ENCODE measurements at regions not wholly inside any gene's neighbourhood (a gene's known extent, or its start where the extent isn't known, plus 50 kb on each side); places are given as distances from the start of the nearest gene placed in this dataset.
"Not testable (repeated sequence)": the region's sequence is repeated elsewhere in the genome, so short reads cannot be mapped to it uniquely, and the experiment has no call there.

DNA sequence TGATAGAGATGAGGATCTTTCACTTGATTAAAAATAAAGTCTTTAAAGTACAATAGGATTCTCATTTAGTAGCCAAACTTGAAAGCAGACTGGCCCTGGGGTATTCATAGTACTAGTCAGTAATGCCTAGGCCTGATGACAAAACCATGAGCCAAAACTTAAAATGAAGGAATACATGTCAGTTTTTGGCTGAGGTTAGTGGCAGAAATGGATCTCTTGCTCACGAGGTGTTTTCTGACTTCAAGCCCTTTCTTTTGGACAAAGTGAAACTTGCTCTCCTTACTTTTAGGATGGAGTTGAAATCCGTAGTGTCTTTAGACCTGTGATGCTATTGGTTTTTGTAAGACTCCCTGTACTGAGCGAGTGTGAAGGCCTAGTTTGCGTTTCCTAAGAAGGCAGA is 157.7 kb downstream of the CCNG2 start:
- TF ChIP-seq JUND (IDR thresholded peaks at IDR 0.05; ENCODE audit: low read depth): no peak
- in situ Hi-C loops (cut with HindIII; ENCODE audit: low pct_unique_long_range_greater_than_20kb, low sequenced_read_pairs): no loop called here
- DNase-seq (ENCODE audit: low read depth in 1 of 2, low spot score in 1 of 2): no peak

DNA sequence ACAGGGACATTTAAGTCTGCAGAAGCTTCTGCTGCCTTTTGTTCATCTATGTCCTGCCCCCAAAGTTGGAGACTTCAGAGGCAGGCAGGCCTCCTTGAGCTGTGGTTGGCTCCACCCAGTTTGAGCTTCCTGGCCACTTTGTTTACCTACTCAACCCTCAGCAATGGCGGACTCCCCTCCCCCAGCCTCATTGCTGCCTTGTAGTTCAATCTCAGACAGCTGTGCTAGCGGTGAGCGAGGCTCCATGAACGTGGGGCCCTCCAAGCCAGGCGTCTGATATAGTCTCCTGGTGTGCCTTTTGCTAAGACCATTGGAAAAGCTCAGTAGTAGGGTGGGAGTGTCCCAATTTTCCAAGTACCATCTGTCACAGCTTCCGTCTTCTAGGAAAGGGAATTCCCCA is 170.1 kb downstream of the CCNG2 start:
- DNase-seq (ENCODE audit: low read depth in 1 of 2, low spot score in 1 of 2): no peak
- TF ChIP-seq JUND (IDR thresholded peaks at IDR 0.05; ENCODE audit: low read depth): no peak
- in situ Hi-C loops (cut with HindIII; ENCODE audit: low pct_unique_long_range_greater_than_20kb, low sequenced_read_pairs): no loop called here

DNA sequence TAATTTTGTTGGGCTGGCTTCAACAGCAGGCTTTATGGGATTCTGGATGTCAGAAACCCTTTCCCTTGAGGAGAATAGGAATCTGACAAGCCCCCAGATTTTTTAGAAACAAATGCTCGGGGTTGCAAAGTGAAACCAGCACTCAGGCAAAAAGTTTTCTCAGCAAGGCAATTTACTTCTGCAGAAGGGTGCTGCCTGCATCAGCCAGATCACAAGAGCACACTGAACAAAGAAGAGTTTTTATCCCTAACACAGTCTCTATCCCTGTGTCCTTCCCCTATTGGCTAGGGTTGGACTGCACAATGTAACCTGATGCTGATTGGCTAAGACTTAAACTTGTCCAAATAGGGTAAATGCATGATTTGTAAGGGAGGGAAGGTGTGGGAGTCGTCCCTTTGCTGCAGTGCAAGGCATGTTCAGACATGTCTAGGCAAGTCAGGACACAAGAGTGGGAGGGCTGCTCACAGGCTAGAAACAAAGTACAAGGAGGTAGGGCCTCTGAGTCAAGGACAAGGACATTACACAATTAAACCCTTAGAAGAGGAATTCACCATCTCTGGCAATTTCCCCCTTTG is 175.8 kb downstream of the CCNG2 start:
- no peak for DNase-seq (ENCODE audit: low read depth in 1 of 2, low spot score in 1 of 2)
- TF ChIP-seq JUND (IDR thresholded peaks at IDR 0.05; ENCODE audit: low read depth): no peak
- in situ Hi-C loops (cut with HindIII; ENCODE audit: low pct_unique_long_range_greater_than_20kb, low sequenced_read_pairs): no loop called here

DNA sequence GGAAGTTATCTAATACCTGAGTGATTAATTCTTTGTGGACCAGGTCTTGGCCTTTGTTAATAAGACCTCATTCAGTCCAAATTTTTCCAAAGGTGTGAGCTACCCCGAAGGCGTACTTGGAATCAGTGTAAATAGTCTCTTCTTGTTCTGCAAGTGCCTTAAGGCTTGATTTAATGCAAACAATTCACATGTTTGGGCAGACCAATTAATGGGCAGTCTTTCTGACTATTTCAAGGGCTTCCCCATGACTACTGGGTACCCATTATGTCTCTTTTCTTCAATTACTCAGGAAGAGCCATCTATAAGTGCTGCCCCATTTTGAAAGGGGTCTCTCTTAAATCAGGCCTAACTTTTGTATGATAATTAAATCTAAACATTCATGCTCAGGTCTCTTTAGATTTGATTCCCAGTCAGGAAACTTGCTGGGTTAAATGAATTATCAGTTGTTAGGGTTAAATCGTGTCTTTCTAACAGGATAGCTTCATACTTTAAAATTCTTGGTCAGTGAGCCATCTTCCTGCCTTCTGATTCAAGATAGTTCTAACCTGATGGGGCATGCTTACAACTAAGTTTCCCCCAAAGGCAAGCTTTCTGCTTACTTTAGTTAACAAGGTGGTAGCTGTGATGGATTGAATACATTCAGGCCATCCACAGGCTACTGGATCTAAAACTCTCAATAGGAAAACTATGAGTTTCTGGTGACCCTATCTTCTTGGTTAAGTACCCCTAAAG is 179.6 kb downstream of the CCNG2 start:
- in situ Hi-C loops (cut with HindIII; ENCODE audit: low pct_unique_long_range_greater_than_20kb, low sequenced_read_pairs): no loop called here
- no peak for DNase-seq (ENCODE audit: low read depth in 1 of 2, low spot score in 1 of 2)
- no peak for TF ChIP-seq JUND (IDR thresholded peaks at IDR 0.05; ENCODE audit: low read depth)

DNA sequence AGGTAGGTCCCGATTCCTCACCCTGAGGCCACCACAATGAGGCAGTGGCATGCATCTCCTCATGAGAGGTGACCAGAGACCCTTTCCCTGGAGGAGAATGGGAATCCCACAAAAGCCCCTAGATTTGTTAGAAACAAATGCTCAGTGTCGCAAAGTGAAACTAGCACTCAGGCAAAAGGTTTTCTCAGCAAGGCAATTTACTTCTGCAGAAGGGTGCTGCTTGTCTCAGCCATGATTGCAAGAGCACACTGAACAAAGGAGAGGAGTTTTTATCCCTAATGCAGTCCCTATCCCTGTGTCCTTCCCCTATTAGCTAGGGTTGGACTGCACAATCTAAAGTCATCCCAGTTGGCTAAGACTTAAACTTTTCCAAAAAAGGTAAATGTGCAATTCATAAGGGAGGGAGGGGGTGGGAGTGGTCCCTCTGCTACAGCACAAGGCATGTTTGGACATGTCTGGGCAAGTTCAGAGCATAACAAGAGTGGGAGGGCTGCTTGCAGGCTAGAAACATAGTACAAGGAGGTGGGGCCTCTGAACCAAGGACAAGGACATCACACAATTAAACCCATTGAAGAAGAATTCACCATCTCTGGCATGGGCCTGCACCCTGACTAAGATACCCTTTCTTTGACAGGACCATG is 185.3 kb downstream of the CCNG2 start:
- TF ChIP-seq JUND (IDR thresholded peaks at IDR 0.05; ENCODE audit: low read depth): no peak
- in situ Hi-C loops (cut with HindIII; ENCODE audit: low pct_unique_long_range_greater_than_20kb, low sequenced_read_pairs): no loop called here
- no peak for DNase-seq (ENCODE audit: low read depth in 1 of 2, low spot score in 1 of 2)

DNA sequence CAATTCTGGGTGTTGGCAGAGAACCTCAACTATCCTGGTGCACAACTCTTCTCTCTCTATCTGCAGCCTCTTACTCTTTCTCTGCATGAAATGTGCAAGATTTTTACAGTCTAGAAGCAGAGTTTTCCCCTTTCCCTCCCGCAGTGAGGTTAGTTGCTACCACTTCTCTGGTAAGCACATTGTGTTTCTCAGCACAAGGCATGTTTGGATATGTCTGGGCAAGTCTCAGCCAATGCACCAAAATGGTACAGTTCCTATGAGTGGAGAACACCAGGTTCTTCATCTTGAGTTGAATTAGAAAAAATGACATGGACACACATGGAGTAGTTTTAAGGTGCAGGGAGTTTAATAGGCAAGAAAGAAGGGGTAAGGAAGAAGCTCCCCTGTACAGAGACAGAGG is 187.0 kb downstream of the CCNG2 start:
- no peak for TF ChIP-seq JUND (IDR thresholded peaks at IDR 0.05; ENCODE audit: low read depth)
- no peak for DNase-seq (ENCODE audit: low read depth in 1 of 2, low spot score in 1 of 2)
- in situ Hi-C loops (cut with HindIII; ENCODE audit: low pct_unique_long_range_greater_than_20kb, low sequenced_read_pairs): no loop called here

DNA sequence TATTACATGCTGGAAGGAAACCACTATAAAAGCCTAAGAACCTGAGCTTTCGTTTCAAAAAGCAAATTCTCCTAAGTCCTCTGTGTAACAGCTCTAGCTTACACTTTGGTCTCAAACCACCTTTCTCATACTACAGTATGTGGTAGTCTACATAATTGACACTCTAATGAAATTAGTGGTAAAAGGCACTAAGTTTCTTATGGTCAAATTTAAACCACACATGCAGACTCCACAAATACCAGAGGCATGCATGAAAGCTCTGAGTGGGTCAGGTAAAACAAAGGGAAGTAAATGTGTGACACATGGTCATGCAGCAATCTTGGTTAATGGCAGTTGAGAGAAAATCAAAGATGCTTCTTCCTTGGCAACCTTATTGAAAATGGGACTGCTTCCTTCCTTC is 187.8 kb downstream of the CCNG2 start:
- in situ Hi-C loops (cut with HindIII; ENCODE audit: low pct_unique_long_range_greater_than_20kb, low sequenced_read_pairs): no loop called here
- no peak for TF ChIP-seq JUND (IDR thresholded peaks at IDR 0.05; ENCODE audit: low read depth)
- DNase-seq (ENCODE audit: low read depth in 1 of 2, low spot score in 1 of 2): no peak

DNA sequence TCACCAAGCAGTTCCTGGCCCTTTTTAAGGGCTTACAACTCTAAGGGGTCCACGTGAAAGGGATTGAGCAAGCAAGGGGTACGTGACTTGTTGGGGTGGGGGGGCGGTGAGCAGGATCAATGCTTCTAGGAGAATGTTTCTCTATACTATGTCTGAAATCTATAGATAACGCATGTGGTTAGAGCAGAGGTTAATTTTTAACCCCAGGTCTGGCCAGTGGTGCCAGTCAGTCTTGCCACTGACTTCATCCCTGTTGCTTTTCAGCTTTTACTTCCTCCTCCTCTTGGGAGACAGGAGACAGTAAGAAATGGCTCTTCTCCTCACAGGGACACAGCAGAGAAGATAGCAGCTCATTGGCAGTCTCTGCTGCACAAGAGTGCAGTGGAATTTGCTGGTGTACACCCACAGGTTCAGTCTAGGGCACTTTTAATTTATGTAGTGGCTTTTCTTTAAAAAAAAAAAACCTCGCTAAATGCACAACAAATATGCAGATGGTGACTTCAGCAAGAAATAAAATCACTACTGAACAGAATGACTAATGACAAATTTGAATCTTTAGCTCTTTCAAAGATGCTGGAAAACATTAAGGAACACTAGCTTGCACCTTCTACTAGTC is 190.5 kb downstream of the CCNG2 start:
- in situ Hi-C loops (cut with HindIII; ENCODE audit: low pct_unique_long_range_greater_than_20kb, low sequenced_read_pairs): no loop called here
- no peak for TF ChIP-seq JUND (IDR thresholded peaks at IDR 0.05; ENCODE audit: low read depth)
- no peak for DNase-seq (ENCODE audit: low read depth in 1 of 2, low spot score in 1 of 2)

DNA sequence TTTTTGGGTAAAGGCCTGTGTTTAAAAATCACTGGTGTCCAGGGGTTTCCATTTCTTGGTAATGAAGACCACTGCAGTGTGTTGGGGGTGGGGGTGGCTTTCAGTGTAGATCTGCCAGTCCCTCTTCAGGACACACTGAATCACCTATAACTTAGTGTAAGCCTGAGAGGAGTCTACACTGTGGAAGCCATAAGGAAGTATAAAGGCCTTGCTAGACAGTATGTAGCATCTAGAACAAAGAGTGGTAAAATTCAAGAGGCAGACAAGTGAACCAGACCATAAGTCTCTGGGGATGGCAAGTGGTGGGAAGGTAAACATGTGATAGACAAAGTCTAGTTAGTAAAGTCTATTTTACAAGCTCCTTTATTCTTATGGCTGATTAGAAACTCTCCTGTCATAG is 191.8 kb downstream of the CCNG2 start:
- no peak for DNase-seq (ENCODE audit: low read depth in 1 of 2, low spot score in 1 of 2)
- in situ Hi-C loops (cut with HindIII; ENCODE audit: low pct_unique_long_range_greater_than_20kb, low sequenced_read_pairs): no loop called here
- TF ChIP-seq JUND (IDR thresholded peaks at IDR 0.05; ENCODE audit: low read depth): no peak

DNA sequence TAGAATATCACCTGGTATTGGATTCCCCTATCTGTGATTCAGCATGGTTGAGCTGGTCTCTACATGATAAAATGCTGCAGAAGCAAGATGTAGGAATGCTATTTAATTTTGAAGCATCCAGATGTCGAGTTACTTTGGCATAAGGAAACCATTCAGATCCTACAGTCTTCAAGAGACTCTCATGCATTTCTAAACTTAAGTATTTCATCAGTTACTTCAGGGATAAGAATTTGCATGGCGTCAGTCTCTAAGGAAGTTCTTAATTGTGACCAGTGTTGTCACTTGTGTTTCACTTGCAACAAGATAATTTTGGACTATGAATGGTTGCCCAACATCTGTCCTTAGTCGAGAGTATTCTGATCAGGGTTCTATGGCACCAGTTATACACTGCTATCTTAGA is 192.4 kb downstream of the CCNG2 start:
- TF ChIP-seq JUND (IDR thresholded peaks at IDR 0.05; ENCODE audit: low read depth): no peak
- no peak for DNase-seq (ENCODE audit: low read depth in 1 of 2, low spot score in 1 of 2)
- in situ Hi-C loops (cut with HindIII; ENCODE audit: low pct_unique_long_range_greater_than_20kb, low sequenced_read_pairs): no loop called here

DNA sequence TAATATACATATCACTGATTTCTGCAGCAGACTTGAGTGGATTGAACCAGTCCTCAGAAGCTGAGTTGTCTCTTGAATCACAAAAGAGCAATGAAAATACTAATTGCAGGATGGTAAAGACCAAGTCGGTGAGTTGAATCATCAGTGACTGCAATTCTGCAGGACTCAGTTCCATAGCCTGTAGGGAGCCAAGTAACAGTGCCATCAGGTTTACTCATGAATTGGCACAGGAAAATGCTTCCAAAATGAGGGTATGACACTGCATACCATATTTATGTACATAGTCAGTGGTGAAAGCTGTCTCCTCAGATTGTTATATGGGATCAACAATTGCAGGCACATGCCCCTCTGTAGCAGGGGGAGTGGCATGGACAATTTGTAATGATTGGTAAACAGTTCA is 192.8 kb downstream of the CCNG2 start:
- in situ Hi-C loops (cut with HindIII; ENCODE audit: low pct_unique_long_range_greater_than_20kb, low sequenced_read_pairs): no loop called here
- no peak for DNase-seq (ENCODE audit: low read depth in 1 of 2, low spot score in 1 of 2)
- no peak for TF ChIP-seq JUND (IDR thresholded peaks at IDR 0.05; ENCODE audit: low read depth)

DNA sequence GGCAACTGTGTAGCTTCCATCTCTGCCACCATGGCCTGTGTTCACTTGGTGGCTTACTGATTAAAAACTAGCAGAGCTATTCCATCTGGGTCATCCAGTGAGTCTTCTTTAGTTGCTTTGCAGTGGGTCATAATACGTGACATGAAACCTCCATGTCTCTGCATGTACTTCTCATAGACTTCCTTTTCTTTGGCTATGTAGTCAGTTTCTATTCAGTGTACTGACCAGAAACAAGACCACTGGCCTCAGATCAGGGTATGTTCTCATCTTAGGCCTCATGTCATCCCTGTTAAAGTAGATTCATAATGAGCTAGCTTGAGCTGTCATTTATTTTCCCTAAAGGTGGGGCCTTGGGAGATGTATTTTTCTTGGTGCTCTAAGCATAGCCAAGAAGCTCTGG is 195.2 kb downstream of the CCNG2 start:
- in situ Hi-C loops (cut with HindIII; ENCODE audit: low pct_unique_long_range_greater_than_20kb, low sequenced_read_pairs): no loop called here
- no peak for TF ChIP-seq JUND (IDR thresholded peaks at IDR 0.05; ENCODE audit: low read depth)

DNA sequence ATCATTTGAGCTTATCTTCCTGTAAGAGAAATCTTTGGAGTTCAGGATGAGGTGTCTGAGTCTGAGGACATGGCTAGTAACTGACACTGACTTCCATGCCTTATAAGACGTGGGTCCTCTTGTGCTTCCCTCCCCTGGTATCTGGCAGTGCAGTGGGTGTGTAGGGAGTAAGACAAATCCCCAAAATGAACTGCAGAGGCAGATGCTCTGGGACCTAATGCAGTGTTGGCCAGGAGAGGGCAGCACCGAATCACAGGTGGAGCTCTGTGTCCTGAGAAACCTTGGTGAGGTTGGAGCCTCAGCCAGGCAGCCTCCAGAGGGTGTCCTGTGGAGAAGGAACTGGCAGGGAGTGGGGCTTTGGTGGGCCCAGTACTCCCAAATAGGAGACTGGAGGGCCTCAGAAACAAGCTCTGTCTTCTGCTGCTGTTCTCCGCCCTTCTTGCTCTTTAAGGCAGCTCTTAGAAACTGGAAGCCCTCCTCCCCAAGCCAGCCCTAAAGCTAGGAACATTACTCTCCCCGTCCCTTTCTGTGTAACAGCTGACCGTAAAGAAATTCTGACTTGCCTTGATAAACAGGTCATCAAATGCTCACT is 196.8 kb downstream of the CCNG2 start:
- in situ Hi-C loops (cut with HindIII; ENCODE audit: low pct_unique_long_range_greater_than_20kb, low sequenced_read_pairs): not testable (repeated sequence)

More for the DNA sequence above, 195.2 kb downstream of the CCNG2 start:
- DNase-seq (ENCODE audit: low read depth in 1 of 2, low spot score in 1 of 2): no peak

More for the DNA sequence above, 196.8 kb downstream of the CCNG2 start:
- not testable (repeated sequence) for DNase-seq (ENCODE audit: low read depth in 1 of 2, low spot score in 1 of 2)

Measured in T47D (cell line).